Kidney (tissue), 13 donors: ENCODE measurements at regions not wholly inside any gene's neighbourhood (a gene's known extent, or its start where the extent isn't known, plus 50 kb on each side); places are given as distances from the start of the nearest gene placed in this dataset.

ENCODE experiments used
- DNase-seq, 5 donors: peaks; one replicate each; pipeline ENCODE4 v3.0.0-alpha.2; 2013 to 2020
- FAIRE-seq: peaks from 2 replicates; lab custom pipeline; 2012; peaks lifted over from hg19 to GRCh38; lab: Jason Lieb, UNC
- H3K27ac ChIP-seq, 2 donors: one replicate each; pipeline ENCODE4 v1.7.0; 2013; ENCODE audit warnings: low read depth in 2 of 2, low read length in 2 of 2, inconsistent platforms in 1 of 2
- H3K27me3 ChIP-seq: one replicate; pipeline ENCODE4 v1.7.1; 2013; ENCODE audit warnings: low read length, inconsistent platforms; ENCODE audit not compliant: control insufficient read depth, insufficient read depth
- H3K36me3 ChIP-seq, 3 donors: one replicate each; pipeline versions ENCODE4 v1.7.0 to v1.7.1; 2013; ENCODE audit warnings: low read length in 3 of 3, control low read depth in 1 of 3, inconsistent platforms in 1 of 3; ENCODE audit not compliant: insufficient read depth in 3 of 3, control insufficient read depth in 2 of 3
- H3K4me1 ChIP-seq, 3 donors: one replicate each; pipeline versions ENCODE4 v1.7.0 to v1.7.1; 2013; ENCODE audit warnings: low read length in 3 of 3, inconsistent platforms in 1 of 3, low read depth in 1 of 3; ENCODE audit not compliant: control insufficient read depth in 2 of 3, insufficient read depth in 2 of 3
- H3K4me3 ChIP-seq, 3 donors: one replicate each; pipeline versions ENCODE4 v1.7.0 to v1.8.1; 2013; ENCODE audit warnings: low read length in 3 of 3, control low read depth in 1 of 3, inconsistent platforms in 1 of 3
- H3K9ac ChIP-seq, 3 donors: one replicate each; pipeline versions ENCODE4 v1.7.0 to v1.7.1; 2013; ENCODE audit warnings: low read length in 3 of 3, control low read depth in 1 of 3, inconsistent platforms in 1 of 3
- H3K9me3 ChIP-seq, 3 donors: one replicate each; pipeline versions ENCODE4 v1.7.0 to v1.7.1; 2013; ENCODE audit warnings: low read length in 3 of 3, control low read depth in 1 of 3, inconsistent platforms in 1 of 3; ENCODE audit not compliant: control insufficient read depth in 2 of 3, insufficient read depth in 1 of 3
- intact Hi-C: fragments of 100-400 bp; cut with DNase I; formaldehyde crosslinking; loops from one replicate; pipeline ENCODE4 v1.11.1; 2022
- TF ChIP-seq, protein P1 (sequence below): IDR thresholded peaks from 3 replicates; pipeline ENCODE4 v1.5.1; 2012; ENCODE audit warnings: mild to moderate bottlenecking, moderate library complexity, borderline replicate concordance; ENCODE audit not compliant: insufficient read depth; ENCODE audit errors: extremely low read depth
- donor health status: control.
- donor health status: control.
- donor health status: control.
- donor health status: control.
- donor health status: control.
- donor health status: DM: yes; HTN: yes; CAD: no.
- donor health status: Normal renal cell carcinoma (clear cell type).

DNA sequence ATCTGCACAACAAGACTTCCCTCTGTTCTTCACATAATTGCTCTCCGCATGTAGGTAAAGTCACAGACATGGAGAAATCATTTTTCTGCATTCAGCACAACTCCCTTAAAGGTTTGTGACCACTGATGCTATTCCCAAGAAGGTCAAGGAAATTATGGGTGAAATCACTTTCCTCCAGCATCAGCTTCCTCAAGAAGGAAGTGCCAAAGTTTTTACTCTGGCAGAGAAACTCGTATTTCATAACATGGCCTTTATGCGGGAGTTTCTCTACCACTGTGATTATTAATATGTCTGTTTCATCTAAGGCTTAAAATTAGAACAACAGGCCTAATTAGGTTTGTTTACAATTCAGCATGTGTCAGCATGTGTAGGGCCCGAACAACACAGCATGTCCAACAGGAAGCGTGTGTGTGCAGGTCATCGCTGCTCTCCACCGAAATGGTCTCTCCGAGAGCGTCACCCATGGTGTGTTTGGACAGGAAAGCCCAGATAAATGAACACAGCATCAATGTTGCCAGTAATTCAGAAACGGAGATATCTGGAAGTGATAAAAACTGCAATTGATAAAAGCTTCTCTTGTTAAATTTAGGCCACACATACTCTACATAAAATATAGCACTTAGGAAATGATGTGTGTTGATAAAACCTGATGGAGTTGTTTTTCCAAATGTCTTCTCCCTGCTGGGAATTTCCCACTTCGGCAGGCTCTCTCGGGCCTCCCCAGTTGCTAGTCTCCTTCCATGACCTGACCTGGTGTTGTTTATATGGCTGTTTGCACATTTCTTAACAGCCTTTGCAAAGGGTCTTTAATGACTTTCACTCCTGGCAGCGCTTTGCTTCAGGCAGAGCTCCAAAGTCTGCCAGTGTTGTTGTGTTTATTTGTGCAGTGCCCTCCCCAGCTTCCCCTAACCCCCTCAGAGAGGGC, 265.1 kb upstream of the CEP162 start:
- no peak overlapping the region for H3K27ac ChIP-seq
- TF ChIP-seq, protein P1, sequence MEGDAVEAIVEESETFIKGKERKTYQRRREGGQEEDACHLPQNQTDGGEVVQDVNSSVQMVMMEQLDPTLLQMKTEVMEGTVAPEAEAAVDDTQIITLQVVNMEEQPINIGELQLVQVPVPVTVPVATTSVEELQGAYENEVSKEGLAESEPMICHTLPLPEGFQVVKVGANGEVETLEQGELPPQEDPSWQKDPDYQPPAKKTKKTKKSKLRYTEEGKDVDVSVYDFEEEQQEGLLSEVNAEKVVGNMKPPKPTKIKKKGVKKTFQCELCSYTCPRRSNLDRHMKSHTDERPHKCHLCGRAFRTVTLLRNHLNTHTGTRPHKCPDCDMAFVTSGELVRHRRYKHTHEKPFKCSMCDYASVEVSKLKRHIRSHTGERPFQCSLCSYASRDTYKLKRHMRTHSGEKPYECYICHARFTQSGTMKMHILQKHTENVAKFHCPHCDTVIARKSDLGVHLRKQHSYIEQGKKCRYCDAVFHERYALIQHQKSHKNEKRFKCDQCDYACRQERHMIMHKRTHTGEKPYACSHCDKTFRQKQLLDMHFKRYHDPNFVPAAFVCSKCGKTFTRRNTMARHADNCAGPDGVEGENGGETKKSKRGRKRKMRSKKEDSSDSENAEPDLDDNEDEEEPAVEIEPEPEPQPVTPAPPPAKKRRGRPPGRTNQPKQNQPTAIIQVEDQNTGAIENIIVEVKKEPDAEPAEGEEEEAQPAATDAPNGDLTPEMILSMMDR = no peak
- intact Hi-C loops = no loop called here
- peak in 1 of 5 donors; percentile 34 for DNase-seq
- H3K9ac ChIP-seq = no peak overlapping the region
- H3K9me3 ChIP-seq = peaks cover 0 to 2% (median 0%) of the 10 kb centered on the region in 3 donors
- no peak overlapping the region for H3K4me3 ChIP-seq
- no peaks in the 10 kb centered on the region for H3K36me3 ChIP-seq
- no peaks in the 10 kb centered on the region for H3K27me3 ChIP-seq
- no peak for FAIRE-seq
- H3K4me1 ChIP-seq = no peaks in the 10 kb centered on the region

GRCh38 chr6:84489598-84489997, 262.2 kb upstream of the CEP162 start:
- H3K27me3 ChIP-seq = no peaks in the 10 kb centered on the region
- intact Hi-C loops = no loop called here
- H3K4me3 ChIP-seq = no peak overlapping the region
- no peak for DNase-seq
- no peak overlapping the region for H3K9ac ChIP-seq
- FAIRE-seq = no peak
- no peak overlapping the region for H3K27ac ChIP-seq
- H3K36me3 ChIP-seq = no peaks in the 10 kb centered on the region
- TF ChIP-seq, protein P1 = no peak
- H3K9me3 ChIP-seq = peaks cover 0 to 2% (median 0%) of the 10 kb centered on the region in 3 donors
- H3K4me1 ChIP-seq = no peaks in the 10 kb centered on the region

DNA sequence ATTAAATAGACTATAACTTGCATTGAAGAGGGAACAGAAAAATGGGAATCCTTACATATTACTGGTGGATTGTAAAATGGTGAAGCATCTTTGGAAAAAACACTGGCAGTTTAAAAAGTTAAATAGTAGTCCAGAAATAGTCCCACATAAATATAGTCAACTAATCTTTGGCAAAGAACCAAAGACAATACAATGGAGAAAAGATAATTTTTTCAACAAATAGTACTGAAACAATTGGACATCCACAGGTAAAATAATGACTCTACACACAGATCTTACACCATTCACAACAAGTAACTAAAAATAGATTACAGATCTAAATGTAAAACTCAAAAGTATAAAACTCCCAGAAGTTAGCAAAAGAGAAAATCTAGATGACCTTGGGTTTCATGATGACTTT, 259.1 kb upstream of the CEP162 start:
- Histone ChIP-seq H3K4me3 (no peak overlapping the region), H3K27ac (no peak overlapping the region), H3K36me3 (no peaks in the 10 kb centered on the region), H3K4me1 (no peaks in the 10 kb centered on the region), H3K9me3 (peaks cover 0 to 2% (median 0%) of the 10 kb centered on the region in 3 donors), H3K9ac (no peak overlapping the region), H3K27me3 (no peaks in the 10 kb centered on the region)
- no peak for FAIRE-seq
- intact Hi-C loops = no loop called here
- no peak for DNase-seq
- TF ChIP-seq, protein P1 = no peak
